H1 (cell line): ENCODE measurements at regions not wholly inside any gene's neighbourhood (a gene's known extent, or its start where the extent isn't known, plus 50 kb on each side); places are given as distances from the start of the nearest gene placed in this dataset.

ENCODE experiments used
- CTCF ChIA-PET: fragments of 300-600 bp; sonication (Branson Sonifier 250); formaldehyde crosslinking; loops from one replicate; lab custom pipeline; 2021; ENCODE audit not compliant: partially characterized antibody; lab: Charles Lee
- POLR2A ChIA-PET: fragments of 300-600 bp; sonication (Branson Sonifier 250); formaldehyde crosslinking; loops from one replicate; lab custom pipeline; 2021; ENCODE audit warnings: inconsistent platforms; ENCODE audit not compliant: partially characterized antibody; lab: Charles Lee
- DNase-seq, 2 experiments: peaks; one replicate each; pipeline versions ENCODE4 v3.0.0 to v3.0.0-alpha.2; 2010 to 2022; ENCODE audit warnings: low spot score in 2 of 2, low read depth in 1 of 2, mixed read lengths in 1 of 2
- FAIRE-seq: peaks from 2 replicates; lab custom pipeline; 2011; peaks lifted over from hg19 to GRCh38; lab: Jason Lieb, UNC
- H2AFZ ChIP-seq: 2 replicates; pipeline ENCODE4 v1.8.1; 2012; ENCODE audit warnings: low read length, inconsistent platforms
- H2AK5ac ChIP-seq: 2 replicates; pipeline ENCODE4 v1.6.1; 2013; ENCODE audit warnings: low read depth, low read length
- H2BK120ac ChIP-seq: replicated peaks from 2 replicates; pipeline ENCODE3; 2013; ENCODE audit warnings: low read depth, low read length, inconsistent platforms
- H2BK12ac ChIP-seq: 2 replicates; pipeline ENCODE4 v1.6.1; 2013; ENCODE audit warnings: low read depth, low read length
- H2BK15ac ChIP-seq: 2 replicates; pipeline ENCODE4 v1.6.1; 2013; ENCODE audit warnings: low read length
- H2BK20ac ChIP-seq: 2 replicates; pipeline ENCODE4 v1.6.1; 2013; ENCODE audit warnings: low read length
- H2BK5ac ChIP-seq: 2 replicates; pipeline ENCODE4 v1.6.1; 2013; ENCODE audit warnings: low read depth, low read length
- H3K14ac ChIP-seq: 2 replicates; pipeline ENCODE4 v1.6.1; 2013; ENCODE audit warnings: inconsistent platforms; ENCODE audit not compliant: insufficient read length
- H3K18ac ChIP-seq: 2 replicates; pipeline ENCODE4 v1.6.1; 2013; ENCODE audit warnings: low read length; ENCODE audit errors: extremely low read depth
- H3K23ac ChIP-seq: 2 replicates; pipeline ENCODE4 v1.6.1; 2013; ENCODE audit warnings: inconsistent platforms; ENCODE audit not compliant: insufficient read length
- H3K23me2 ChIP-seq: 2 replicates; pipeline ENCODE4 v1.6.1; 2013; ENCODE audit warnings: low read depth, low read length
- H3K27ac ChIP-seq: 2 replicates; pipeline ENCODE4 v1.6.1; 2011; ENCODE audit warnings: low read depth, low read length, inconsistent platforms
- H3K27me3 ChIP-seq, 4 experiments: replicated peaks in 1 of 4; 1 replicate in 1 of 4; 2 replicates in 3 of 4; pipeline versions ENCODE4 v1.6.1 to v1.8.1; 2011 to 2013; ENCODE audit warnings: low read length in 3 of 4, mild to moderate bottlenecking in 3 of 4, inconsistent platforms in 2 of 4, mixed read lengths in 2 of 4, moderate library complexity in 1 of 4; ENCODE audit not compliant: control insufficient read depth in 3 of 4, insufficient read depth in 3 of 4; ENCODE audit errors: extremely low read depth in 1 of 4
- H3K36me3 ChIP-seq, 4 experiments: 2 replicates each; pipeline versions ENCODE4 v1.6.1 to v1.8.1; 2011 to 2013; ENCODE audit warnings: mild to moderate bottlenecking in 4 of 4, low read length in 3 of 4, moderate library complexity in 2 of 4, control low read depth in 1 of 4, inconsistent platforms in 1 of 4; ENCODE audit not compliant: insufficient read depth in 4 of 4, control insufficient read depth in 2 of 4
- H3K4ac ChIP-seq: replicated peaks from 2 replicates; pipeline ENCODE3; 2013; ENCODE audit warnings: low read length, low read depth, mixed read lengths, inconsistent platforms; ENCODE audit not compliant: insufficient read length
- H3K4me1 ChIP-seq, 4 experiments: replicated peaks in 1 of 4; 1 replicate in 1 of 4; 2 replicates in 3 of 4; pipeline versions ENCODE4 v1.6.1 to v1.8.1; 2011 to 2013; ENCODE audit warnings: low read length in 3 of 4, inconsistent platforms in 2 of 4, mixed read lengths in 1 of 4; ENCODE audit not compliant: insufficient read depth in 4 of 4, control insufficient read depth in 3 of 4
- H3K4me2 ChIP-seq, 2 experiments: 2 replicates each; pipeline versions ENCODE4 v1.6.1 to v1.8.1; 2011 to 2013; ENCODE audit warnings: low read depth in 2 of 2, low read length in 2 of 2, control low read depth in 1 of 2, inconsistent platforms in 1 of 2, mild to moderate bottlenecking in 1 of 2; ENCODE audit not compliant: insufficient read depth in 1 of 2
- H3K4me3 ChIP-seq, 4 experiments: fragments of 200-600, 300-600 bp in 1 of 4; sonication (generic), shearing (Covaris generic), sonication (Bioruptor Twin) in 1 of 4; 2 replicates each; pipeline versions ENCODE4 v1.5.1 to v1.8.1; 2011 to 2016; ENCODE audit warnings: low read length in 4 of 4, low read depth in 3 of 4, control low read depth in 2 of 4, inconsistent platforms in 2 of 4, mild to moderate bottlenecking in 2 of 4, mixed read lengths in 1 of 4, moderate library complexity in 1 of 4; ENCODE audit not compliant: insufficient read depth in 2 of 4; ENCODE audit errors: extremely low read depth in 1 of 4
- H3K56ac ChIP-seq: replicated peaks from 2 replicates; pipeline ENCODE3; 2013; ENCODE audit warnings: low read depth, mild to moderate bottlenecking, mixed read lengths, low read length, inconsistent platforms; ENCODE audit not compliant: insufficient read length
- H3K79me1 ChIP-seq: 2 replicates; pipeline ENCODE4 v1.6.1; 2013; ENCODE audit warnings: low read depth, low read length, control low read depth
- H3K79me2 ChIP-seq, 2 experiments: 2 replicates each; pipeline versions ENCODE4 v1.6.1 to v1.8.1; 2012 to 2013; ENCODE audit warnings: low read length in 2 of 2, mild to moderate bottlenecking in 2 of 2, inconsistent platforms in 1 of 2; ENCODE audit not compliant: insufficient read depth in 2 of 2, control insufficient read depth in 1 of 2
- H3K9ac ChIP-seq, 4 experiments: replicated peaks in 1 of 4; 1 replicate in 1 of 4; 2 replicates in 3 of 4; pipeline versions ENCODE4 v1.6.1 to v1.8.1; 2011 to 2013; ENCODE audit warnings: low read depth in 3 of 4, low read length in 3 of 4, control low read depth in 2 of 4, mild to moderate bottlenecking in 2 of 4, moderate library complexity in 2 of 4, inconsistent platforms in 1 of 4; ENCODE audit errors: extremely low read depth in 1 of 4
- H3K9me3 ChIP-seq, 2 experiments: 2 replicates each; pipeline versions ENCODE4 v1.6.1 to v1.8.1; 2012 to 2013; ENCODE audit warnings: mild to moderate bottlenecking in 2 of 2, moderate library complexity in 2 of 2, control low read depth in 1 of 2, inconsistent platforms in 1 of 2, low read depth in 1 of 2, low read length in 1 of 2, mixed read lengths in 1 of 2; ENCODE audit not compliant: insufficient read depth in 2 of 2
- H4K20me1 ChIP-seq, 2 experiments: replicated peaks in 1 of 2; 2 replicates each; pipeline versions ENCODE3 to v1.8.1; 2011 to 2013; ENCODE audit warnings: inconsistent platforms in 2 of 2, low read length in 2 of 2, mild to moderate bottlenecking in 1 of 2; ENCODE audit not compliant: insufficient read depth in 2 of 2, control insufficient read depth in 1 of 2
- H4K5ac ChIP-seq: 2 replicates; pipeline ENCODE4 v1.6.1; 2013; ENCODE audit warnings: low read length, low read depth, mixed read lengths, inconsistent platforms; ENCODE audit not compliant: insufficient read length
- H4K8ac ChIP-seq: 2 replicates; pipeline ENCODE4 v1.8.0; 2013; ENCODE audit warnings: mild to moderate bottlenecking, moderate library complexity, low read length, inconsistent platforms; ENCODE audit not compliant: insufficient read depth; ENCODE audit errors: extremely low read depth
- H4K91ac ChIP-seq: replicated peaks from 2 replicates; pipeline ENCODE3; 2013; ENCODE audit warnings: low read length, mixed read lengths, inconsistent platforms; ENCODE audit not compliant: insufficient read length
- GABPA ChIP-seq: IDR thresholded peaks from 2 replicates; pipeline ENCODE4 v1.6.1; 2011; ENCODE audit warnings: mild to moderate bottlenecking, low read length, moderate library complexity, borderline replicate concordance; ENCODE audit not compliant: insufficient read depth
- NRF1 ChIP-seq: IDR thresholded peaks from 2 replicates; pipeline ENCODE4 v1.6.1; 2011; ENCODE audit warnings: mild to moderate bottlenecking, low read depth, low read length, improper control_type of control experiment
- POLR2AphosphoS5 ChIP-seq: IDR thresholded peaks from 2 replicates; pipeline ENCODE4 v1.6.1; 2011; ENCODE audit warnings: low read depth, low read length
- RBBP5 ChIP-seq: IDR thresholded peaks from 2 replicates; pipeline ENCODE4 v1.7.1; 2012; ENCODE audit warnings: low read depth, mild to moderate bottlenecking, inconsistent platforms, low read length, moderate library complexity, borderline replicate concordance
- RFX5 ChIP-seq: IDR thresholded peaks from 2 replicates; pipeline ENCODE4 v1.6.1; 2011; ENCODE audit warnings: low read depth, low read length, improper control_type of control experiment, borderline replicate concordance
- SRF ChIP-seq: IDR thresholded peaks from 2 replicates; pipeline ENCODE4 v1.6.1; 2011; ENCODE audit warnings: mild to moderate bottlenecking, low read depth, low read length, moderate library complexity
- TAF7 ChIP-seq: optimal IDR thresholded peaks from 2 replicates; pipeline ENCODE3; 2011; ENCODE audit warnings: low read depth, mild to moderate bottlenecking, inconsistent platforms, low read length, moderate library complexity, borderline replicate concordance
- whole genome bisulfite sequencing, 2 experiments: shearing (Covaris generic) in 1 of 2; methylation state at CpG; one replicate each; pipeline versions ENCODE4 v1.1.6 to v1.1.7; 2013 to 2015; ENCODE audit warnings: low lambda C conversion rate in 2 of 2, mixed read lengths in 2 of 2, inconsistent platforms in 1 of 2, low coverage in 1 of 2, missing lambda C conversion rate in 1 of 2; ENCODE audit not compliant: insufficient replicate concordance in 2 of 2, insufficient coverage in 1 of 2, insufficient read length in 1 of 2; ENCODE audit errors: extremely low coverage in 1 of 2, missing lambda C conversion rate in 1 of 2; 5-methylcytosine and 5-hydroxymethylcytosine counted together

DNA sequence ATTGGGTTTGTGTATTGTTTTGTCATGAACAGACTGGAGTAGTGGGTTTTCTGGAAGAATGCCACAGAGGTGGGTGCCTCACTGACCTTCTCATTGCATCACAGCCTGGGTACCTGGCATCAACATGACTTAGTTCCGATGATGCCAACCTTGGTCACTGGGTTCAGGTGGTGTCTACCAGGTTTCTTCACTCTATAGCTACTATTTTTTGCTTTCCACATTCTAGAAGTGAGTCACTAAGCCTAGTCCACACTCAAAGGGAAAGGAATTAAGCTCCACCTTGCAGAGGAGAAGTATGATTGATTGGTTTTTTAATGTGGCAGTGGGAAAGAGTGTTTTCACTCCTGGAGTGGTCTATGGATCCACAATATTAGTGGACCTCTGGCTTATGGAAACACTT, 391.9 kb downstream of the DMRT2 start:
- Histone ChIP-seq H2AK5ac (no peak overlapping the region), H2AFZ (no peak overlapping the region), H4K5ac (no peak overlapping the region), H2BK12ac (no peak overlapping the region), H3K9ac (no peak overlapping the region), H3K56ac (no peak overlapping the region), H4K20me1 (no peaks in the 10 kb centered on the region), H3K4me1 (no peaks in the 10 kb centered on the region), H3K79me1 (no peaks in the 10 kb centered on the region), H3K23me2 (no peaks in the 10 kb centered on the region), H3K27ac (no peak overlapping the region), H2BK120ac (no peak overlapping the region), H2BK5ac (no peak overlapping the region), H3K18ac (no peak overlapping the region), H3K9me3 (peaks cover 63 to 73% of the 10 kb centered on the region in 2 experiments), H3K27me3 (no peaks in the 10 kb centered on the region; a peak in 1 of 7 replicates), H3K14ac (no peak overlapping the region), H3K36me3 (0 out of 8 replicates have a peak, but pooled peaks cover 0 to 2% (median 0%) of the 10 kb centered on the region in 4 experiments), H3K23ac (no peak overlapping the region), H2BK20ac (no peak overlapping the region), H3K4me2 (no peak overlapping the region), H4K8ac (no peak overlapping the region), H2BK15ac (no peak overlapping the region), H3K4me3 (no peak overlapping the region), H4K91ac (no peak overlapping the region), H3K79me2 (no peaks in the 10 kb centered on the region), H3K4ac (no peak overlapping the region)
- WGBS, 2 experiments = 90% methylated on average over 1 of the region's 1 CpG; no CpG with 5 or more reads in 1 of the 2 experiments
- CTCF ChIA-PET = no interaction called here
- POLR2A ChIA-PET = no interaction called here
- FAIRE-seq = no peak
- TF ChIP-seq POLR2AphosphoS5 = no peak
- no peak for TF ChIP-seq SRF
- TF ChIP-seq NRF1 = no peak
- TF ChIP-seq TAF7 = no peak
- TF ChIP-seq GABPA = no peak
- TF ChIP-seq RBBP5 = no peak
- TF ChIP-seq RFX5 = no peak
- DNase-seq = no peak
